Retinal pigment epithelial cell (primary cell): ENCODE measurements at regions not wholly inside any gene's neighbourhood (a gene's known extent, or its start where the extent isn't known, plus 50 kb on each side); places are given as distances from the start of the nearest gene placed in this dataset.

ENCODE experiments used
- DNase-seq: peaks from one replicate; pipeline ENCODE4 v3.0.0-alpha.2; 2010; ENCODE audit warnings: low read depth
- H3K4me3 ChIP-seq: 2 replicates; pipeline ENCODE4 v1.5.1; 2011; ENCODE audit warnings: mild to moderate bottlenecking, low read length, control low read depth, moderate library complexity
- TF ChIP-seq, protein P1 (sequence below): conservative IDR thresholded peaks from 2 replicates; pipeline ENCODE4 v1.5.1; 2011; ENCODE audit warnings: low read depth, low read length, control low read depth, inconsistent platforms

DNA sequence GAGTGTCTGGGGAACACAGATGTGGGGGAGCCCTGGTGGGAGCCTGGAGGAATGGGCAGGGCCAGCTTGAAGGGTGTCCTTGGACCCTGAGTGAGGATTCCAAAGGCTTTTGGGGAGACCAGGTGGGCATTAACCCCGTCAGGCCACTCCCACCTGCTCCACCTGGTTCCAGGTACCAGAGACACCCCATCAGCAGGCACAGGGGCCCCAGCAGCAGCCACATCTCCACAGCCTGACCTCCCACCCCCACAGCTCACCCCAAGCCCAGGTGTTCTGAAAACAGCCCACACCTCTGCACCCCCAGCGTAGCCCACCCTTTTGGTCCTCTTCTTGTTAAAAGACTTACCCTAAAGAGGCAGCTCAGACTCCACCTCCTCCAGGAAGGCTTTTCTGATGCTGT, 102.1 kb upstream of the PRR20G start:
- H3K4me3 ChIP-seq = no peak overlapping the region
- TF ChIP-seq, protein P1, sequence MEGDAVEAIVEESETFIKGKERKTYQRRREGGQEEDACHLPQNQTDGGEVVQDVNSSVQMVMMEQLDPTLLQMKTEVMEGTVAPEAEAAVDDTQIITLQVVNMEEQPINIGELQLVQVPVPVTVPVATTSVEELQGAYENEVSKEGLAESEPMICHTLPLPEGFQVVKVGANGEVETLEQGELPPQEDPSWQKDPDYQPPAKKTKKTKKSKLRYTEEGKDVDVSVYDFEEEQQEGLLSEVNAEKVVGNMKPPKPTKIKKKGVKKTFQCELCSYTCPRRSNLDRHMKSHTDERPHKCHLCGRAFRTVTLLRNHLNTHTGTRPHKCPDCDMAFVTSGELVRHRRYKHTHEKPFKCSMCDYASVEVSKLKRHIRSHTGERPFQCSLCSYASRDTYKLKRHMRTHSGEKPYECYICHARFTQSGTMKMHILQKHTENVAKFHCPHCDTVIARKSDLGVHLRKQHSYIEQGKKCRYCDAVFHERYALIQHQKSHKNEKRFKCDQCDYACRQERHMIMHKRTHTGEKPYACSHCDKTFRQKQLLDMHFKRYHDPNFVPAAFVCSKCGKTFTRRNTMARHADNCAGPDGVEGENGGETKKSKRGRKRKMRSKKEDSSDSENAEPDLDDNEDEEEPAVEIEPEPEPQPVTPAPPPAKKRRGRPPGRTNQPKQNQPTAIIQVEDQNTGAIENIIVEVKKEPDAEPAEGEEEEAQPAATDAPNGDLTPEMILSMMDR = no peak
- no peak for DNase-seq

DNA sequence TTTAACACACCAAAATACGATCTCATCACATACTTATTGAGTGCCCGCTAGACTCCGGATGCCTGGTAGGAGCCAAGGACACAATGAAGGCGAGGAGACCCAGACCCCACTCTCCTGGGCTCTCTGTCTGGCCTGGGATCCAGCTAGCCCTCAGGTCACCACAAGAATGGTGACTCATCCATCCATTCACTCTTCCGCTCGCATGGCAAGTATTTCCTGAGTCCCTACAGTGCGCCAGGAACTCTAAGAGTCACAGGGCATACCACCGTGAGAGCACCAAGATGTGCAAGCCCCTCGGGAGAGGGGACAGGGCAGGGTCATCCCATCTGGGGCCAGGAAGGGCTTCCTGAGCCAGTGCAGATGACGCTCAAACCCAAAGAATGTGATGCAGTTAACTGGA, 101.6 kb upstream of the PRR20G start:
- DNase-seq = no peak
- TF ChIP-seq, protein P1 = no peak
- no peak overlapping the region for H3K4me3 ChIP-seq

DNA sequence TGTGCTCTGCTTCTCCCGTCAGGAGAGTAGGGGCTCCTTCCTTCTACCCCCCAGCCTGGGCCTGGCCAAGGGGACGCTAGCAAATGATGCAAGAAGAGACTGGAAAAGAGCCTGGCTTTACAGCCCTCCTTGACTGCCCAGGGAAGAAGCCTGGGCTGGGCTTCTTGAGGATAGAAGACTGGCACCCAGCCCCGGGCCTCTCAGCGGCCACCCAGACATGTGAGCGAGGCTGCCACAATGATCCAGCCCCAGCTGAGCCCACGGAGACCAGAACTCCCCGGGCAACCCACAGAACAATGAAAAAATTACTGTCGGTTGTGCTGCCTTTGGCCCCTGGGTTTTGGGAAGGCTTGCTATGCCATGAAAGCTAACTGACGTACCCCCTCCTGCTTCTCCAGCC, 100.6 kb upstream of the PRR20G start:
- DNase-seq = no peak
- H3K4me3 ChIP-seq = no peak overlapping the region
- TF ChIP-seq, protein P1 = no peak

DNA sequence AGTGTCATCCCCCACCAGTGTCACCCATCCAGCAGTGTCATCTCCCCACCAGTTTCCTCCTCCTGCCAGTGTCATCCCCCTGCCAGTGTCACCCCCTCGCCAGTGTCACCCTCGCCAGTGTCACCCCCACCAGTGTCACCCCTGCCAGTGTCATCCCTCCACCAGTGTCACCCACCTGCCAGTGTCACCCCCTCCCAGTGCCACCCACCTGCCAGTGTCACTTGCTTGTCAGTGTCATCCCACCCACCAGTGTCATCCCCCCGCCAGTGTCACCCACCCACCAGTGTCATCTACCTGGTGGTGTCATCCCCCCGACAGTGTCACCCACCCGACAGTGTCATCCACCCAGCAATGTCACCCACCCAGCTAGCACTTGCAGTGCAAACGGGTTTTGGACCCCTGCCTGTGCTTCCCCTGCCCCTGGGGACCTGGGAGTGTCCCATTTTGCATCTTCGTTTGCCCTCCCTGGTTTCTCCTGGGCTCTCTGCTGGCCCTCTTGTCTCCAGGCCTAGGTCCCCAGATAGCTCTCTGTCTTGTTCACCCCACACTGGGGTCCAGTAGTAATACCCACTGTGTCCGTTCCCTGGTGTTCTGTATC, 99.8 kb upstream of the PRR20G start:
- TF ChIP-seq, protein P1 = no peak
- no peak for DNase-seq
- H3K4me3 ChIP-seq = no peak overlapping the region

DNA sequence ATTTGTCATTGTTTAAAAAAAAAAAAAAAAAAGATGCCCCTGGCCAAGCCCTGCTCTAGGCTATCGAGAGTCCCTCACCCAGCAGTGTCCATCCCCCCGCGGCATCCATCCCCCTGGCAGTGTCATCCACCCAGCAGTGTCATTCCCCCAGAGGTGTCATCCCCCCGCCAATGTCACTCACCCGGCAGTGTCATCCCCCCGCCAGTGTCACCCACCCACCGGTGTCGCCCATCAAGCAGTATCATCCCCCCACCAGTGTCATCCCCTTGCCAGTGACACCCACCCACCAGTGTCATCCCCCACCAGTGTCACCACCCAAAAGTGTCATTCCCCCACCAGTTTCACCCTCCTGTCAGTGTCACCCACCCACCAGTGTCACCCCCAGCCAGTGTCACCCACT, 99.3 kb upstream of the PRR20G start:
- H3K4me3 ChIP-seq = no peak overlapping the region
- no peak for DNase-seq
- TF ChIP-seq, protein P1 = no peak

DNA sequence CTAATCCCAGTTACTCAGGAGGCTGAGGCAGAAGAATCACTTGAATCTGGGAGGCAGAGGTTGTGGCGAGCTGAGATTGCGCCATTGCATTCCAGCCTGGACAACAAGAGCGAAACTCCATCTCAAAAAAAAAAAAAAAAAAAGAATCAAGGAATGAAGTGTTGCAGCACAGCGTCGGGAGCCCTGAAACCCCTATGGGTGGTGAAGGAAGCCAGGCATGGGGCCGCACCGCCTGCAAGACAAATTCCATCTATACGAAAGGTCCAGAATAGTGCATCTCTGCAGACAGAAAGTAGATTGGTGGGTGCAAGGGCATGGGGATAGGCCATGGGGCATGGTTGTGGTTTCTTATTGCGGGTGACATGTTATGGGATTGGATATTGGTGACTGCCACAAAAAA, 98.6 kb upstream of the PRR20G start:
- DNase-seq = no peak
- H3K4me3 ChIP-seq = no peak overlapping the region
- TF ChIP-seq, protein P1 = no peak

DNA sequence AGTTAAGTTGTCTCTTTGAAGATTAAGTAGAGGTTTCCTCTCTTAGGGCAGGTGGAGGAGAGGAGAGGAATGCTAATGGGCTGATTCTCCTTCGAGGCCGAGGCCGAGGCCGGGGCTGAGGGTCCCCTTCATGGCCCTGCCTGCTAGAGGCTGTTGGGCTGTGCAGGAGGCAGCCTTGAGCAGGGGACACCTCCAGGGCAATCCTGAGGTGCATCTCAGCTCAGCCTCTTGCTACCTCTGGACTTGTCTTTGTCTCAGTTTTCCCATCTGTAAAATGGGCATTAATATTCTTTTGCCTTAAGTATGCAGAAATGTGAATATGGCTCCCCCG, 97.7 kb upstream of the PRR20G start:
- TF ChIP-seq, protein P1 = no peak
- no peak overlapping the region for H3K4me3 ChIP-seq
- DNase-seq = no peak
